ENCODE measurements at regions not wholly inside any gene's neighbourhood (a gene's known extent, or its start where the extent isn't known, plus 50 kb on each side); places are given as distances from the start of the nearest gene placed in this dataset.

DNA sequence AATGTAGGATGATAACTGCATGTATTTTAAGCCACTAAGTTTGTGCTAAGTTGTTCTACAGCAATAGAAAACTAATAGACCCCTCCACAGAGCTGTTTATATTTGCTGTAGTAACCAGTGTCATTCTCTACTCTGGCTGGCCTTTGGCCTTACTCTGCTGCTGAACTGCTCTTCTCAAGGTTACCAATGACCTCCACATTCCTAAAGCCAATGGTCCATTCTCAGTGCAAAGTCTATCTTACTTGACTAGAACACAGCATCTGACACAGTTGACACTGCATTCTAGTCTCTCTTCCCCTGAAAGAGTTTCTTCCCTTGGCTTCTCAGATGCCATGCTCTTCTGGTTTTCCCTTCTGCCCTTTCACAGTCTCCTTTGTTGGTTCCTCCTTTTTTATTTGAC is 154.8 kb upstream of the CRY1 start:
- Histone ChIP-seq H2BK20ac (ENCODE audit: low read depth, low read length, poor library complexity, severe bottlenecking) (no peak overlapping the region), H3K27ac (ENCODE audit: insufficient read length, low read depth, low read length) (no peak overlapping the region), H3K14ac (ENCODE audit: insufficient read depth, low read length) (no peak overlapping the region), H3K23me2 (ENCODE audit: insufficient read length, low read depth, low read length, poor library complexity, severe bottlenecking) (no peaks in the 10 kb centered on the region), H3K27me3 (ENCODE audit: insufficient read depth, low read length) (no peaks in the 10 kb centered on the region), H2BK5ac (ENCODE audit: insufficient read length, low read length) (no peak overlapping the region), H2AK5ac (ENCODE audit: insufficient read length, low read length) (no peak overlapping the region), H3K79me2 (ENCODE audit: insufficient read depth, low read length) (no peaks in the 10 kb centered on the region), H3T11ph (ENCODE audit: low read length) (no peak overlapping the region), H4K5ac (ENCODE audit: insufficient read length, low read depth, low read length) (no peak overlapping the region), H4K8ac (replicated peaks; ENCODE audit: insufficient read length, low read depth, low read length) (no peak overlapping the region), H3K4me2 (ENCODE audit: insufficient read depth, insufficient read length, low read length) (no peak overlapping the region), H4K91ac (ENCODE audit: insufficient read length, low read depth, low read length) (no peak overlapping the region), H3K4me1 (ENCODE audit: insufficient read depth, low read length) (no peaks in the 10 kb centered on the region), H2AFZ (ENCODE audit: low read length) (no peak overlapping the region), H3K9ac (ENCODE audit: extremely low read depth, insufficient read length, low read length) (no peak overlapping the region), H2BK120ac (ENCODE audit: low read depth, low read length, poor library complexity, severe bottlenecking) (no peak overlapping the region), H3K23ac (ENCODE audit: insufficient read length, low read depth, low read length) (no peak overlapping the region), H3K9me3 (ENCODE audit: control insufficient read depth, low read depth, low read length) (no peaks in the 10 kb centered on the region), H3K4ac (ENCODE audit: low read depth, low read length) (no peak overlapping the region), H3K56ac (ENCODE audit: insufficient read length, low read depth, low read length) (no peak overlapping the region), H4K20me1 (ENCODE audit: control insufficient read depth, insufficient read depth, insufficient read length) (no peaks in the 10 kb centered on the region), H2BK15ac (ENCODE audit: low read depth, low read length) (no peak overlapping the region), H2BK12ac (ENCODE audit: insufficient read length, low read depth, low read length) (no peak overlapping the region), H3K18ac (ENCODE audit: insufficient read length, low read depth, low read length) (no peak overlapping the region), H3K79me1 (ENCODE audit: insufficient read depth, low read depth, low read length, poor library complexity, severe bottlenecking) (no peaks in the 10 kb centered on the region)
- H3K4me1 Mint-ChIP-seq = peaks cover under 1 to 5% of the 10 kb centered on the region in 2 experiments; a peak in 2 of 4 replicates
- H3K36me3 Mint-ChIP-seq (ENCODE audit: insufficient read depth in 1 of 3, low read depth in 3 of 3) = no peaks in the 10 kb centered on the region
- TF ChIP-seq, protein P1, sequence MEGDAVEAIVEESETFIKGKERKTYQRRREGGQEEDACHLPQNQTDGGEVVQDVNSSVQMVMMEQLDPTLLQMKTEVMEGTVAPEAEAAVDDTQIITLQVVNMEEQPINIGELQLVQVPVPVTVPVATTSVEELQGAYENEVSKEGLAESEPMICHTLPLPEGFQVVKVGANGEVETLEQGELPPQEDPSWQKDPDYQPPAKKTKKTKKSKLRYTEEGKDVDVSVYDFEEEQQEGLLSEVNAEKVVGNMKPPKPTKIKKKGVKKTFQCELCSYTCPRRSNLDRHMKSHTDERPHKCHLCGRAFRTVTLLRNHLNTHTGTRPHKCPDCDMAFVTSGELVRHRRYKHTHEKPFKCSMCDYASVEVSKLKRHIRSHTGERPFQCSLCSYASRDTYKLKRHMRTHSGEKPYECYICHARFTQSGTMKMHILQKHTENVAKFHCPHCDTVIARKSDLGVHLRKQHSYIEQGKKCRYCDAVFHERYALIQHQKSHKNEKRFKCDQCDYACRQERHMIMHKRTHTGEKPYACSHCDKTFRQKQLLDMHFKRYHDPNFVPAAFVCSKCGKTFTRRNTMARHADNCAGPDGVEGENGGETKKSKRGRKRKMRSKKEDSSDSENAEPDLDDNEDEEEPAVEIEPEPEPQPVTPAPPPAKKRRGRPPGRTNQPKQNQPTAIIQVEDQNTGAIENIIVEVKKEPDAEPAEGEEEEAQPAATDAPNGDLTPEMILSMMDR (conservative IDR thresholded peaks at IDR 0.05) = no peak
- H3K9me3 Mint-ChIP-seq = no peaks in the 10 kb centered on the region
- no peak overlapping the region for H3K27ac Mint-ChIP-seq
- DNase-seq = no peak
- no peak overlapping the region for H3K4me3 Mint-ChIP-seq
- peaks cover 7% of the 10 kb centered on the region for H3K27me3 Mint-ChIP-seq (ENCODE audit: low read depth)

Measured in H9 (cell line).